Gastroesophageal sphincter (tissue), 3 donors: ENCODE measurements at regions not wholly inside any gene's neighbourhood (a gene's known extent, or its start where the extent isn't known, plus 50 kb on each side); places are given as distances from the start of the nearest gene placed in this dataset.

ENCODE experiments used
- CTCF ChIP-seq, 4 experiments: fragments of 200-600 bp in 2 of 4; fragments of 450-650 bp in 2 of 4; sonication (generic) in 1 of 4; IDR thresholded peaks; one replicate each; pipeline ENCODE4 v1.5.1; 2017 to 2019; ENCODE audit warnings: antibody characterized with exemption in 4 of 4, mild to moderate bottlenecking in 2 of 4, moderate library complexity in 2 of 4
- EP300 ChIP-seq: sonication (generic); formaldehyde crosslinking; IDR thresholded peaks from one replicate; pipeline ENCODE4 v1.6.1; 2017; ENCODE audit warnings: antibody characterized with exemption, mild to moderate bottlenecking
- POLR2A ChIP-seq, 2 donors: fragments of 450-650 bp; IDR thresholded peaks; one replicate each; pipeline ENCODE4 v1.6.1; 2017; ENCODE audit warnings: antibody characterized with exemption in 2 of 2, mild to moderate bottlenecking in 2 of 2, moderate library complexity in 1 of 2

- TF ChIP-seq POLR2A (IDR thresholded peaks at IDR 0.05) = no peak
- TF ChIP-seq CTCF (IDR thresholded peaks at IDR 0.05) = no peak
- TF ChIP-seq EP300 = no peak
Measured at GRCh38 chr6:138685257-138685656, 88.3 kb upstream of the CCDC28A start.
